Mesothelial cell of epicardium (in vitro differentiated cells): ENCODE measurements at regions not wholly inside any gene's neighbourhood (a gene's known extent, or its start where the extent isn't known, plus 50 kb on each side); places are given as distances from the start of the nearest gene placed in this dataset.

Experiments
- DNase-seq, 2 experiments: peaks; one replicate each; pipeline ENCODE4 v3.0.0; 2021; ENCODE audit warnings: low spot score in 2 of 2; ENCODE audit not compliant: unreplicated experiment in 2 of 2
- H3K27ac Mint-ChIP-seq: 2 replicates; pipeline ENCODE4 v1.8.0; 2021; ENCODE audit warnings: mixed read lengths
- H3K27me3 Mint-ChIP-seq: 2 replicates; pipeline ENCODE4 v1.8.0; 2021; ENCODE audit warnings: low read depth, mixed read lengths
- H3K36me3 Mint-ChIP-seq: 2 replicates; pipeline ENCODE4 v1.8.0; 2021; ENCODE audit warnings: mixed read lengths
- H3K4me1 Mint-ChIP-seq: 2 replicates; pipeline ENCODE4 v1.8.0; 2021; ENCODE audit warnings: mixed read lengths
- H3K4me3 Mint-ChIP-seq: 2 replicates; pipeline ENCODE4 v1.8.0; 2021; ENCODE audit warnings: mild to moderate bottlenecking, moderate library complexity, mixed read lengths
- H3K9me3 Mint-ChIP-seq: 2 replicates; pipeline ENCODE4 v1.8.0; 2021; ENCODE audit warnings: mixed read lengths
- TF ChIP-seq, protein P1 (sequence below): fragments of 200-600 bp; sonication (generic); IDR thresholded peaks from one replicate; pipeline ENCODE4 v1.5.0; 2021; ENCODE audit warnings: antibody characterized with exemption; ENCODE audit not compliant: unreplicated experiment

GRCh38 chr9:103714992-103715391 lies 379.1 kb upstream of the SMC2 start:
- no peaks in the 10 kb centered on the region for H3K36me3 Mint-ChIP-seq
- DNase-seq: no peak

GRCh38 chr9:103721056-103721455 lies 373.1 kb upstream of the SMC2 start:
- H3K4me1 Mint-ChIP-seq: no peaks in the 10 kb centered on the region
- TF ChIP-seq, protein P1, sequence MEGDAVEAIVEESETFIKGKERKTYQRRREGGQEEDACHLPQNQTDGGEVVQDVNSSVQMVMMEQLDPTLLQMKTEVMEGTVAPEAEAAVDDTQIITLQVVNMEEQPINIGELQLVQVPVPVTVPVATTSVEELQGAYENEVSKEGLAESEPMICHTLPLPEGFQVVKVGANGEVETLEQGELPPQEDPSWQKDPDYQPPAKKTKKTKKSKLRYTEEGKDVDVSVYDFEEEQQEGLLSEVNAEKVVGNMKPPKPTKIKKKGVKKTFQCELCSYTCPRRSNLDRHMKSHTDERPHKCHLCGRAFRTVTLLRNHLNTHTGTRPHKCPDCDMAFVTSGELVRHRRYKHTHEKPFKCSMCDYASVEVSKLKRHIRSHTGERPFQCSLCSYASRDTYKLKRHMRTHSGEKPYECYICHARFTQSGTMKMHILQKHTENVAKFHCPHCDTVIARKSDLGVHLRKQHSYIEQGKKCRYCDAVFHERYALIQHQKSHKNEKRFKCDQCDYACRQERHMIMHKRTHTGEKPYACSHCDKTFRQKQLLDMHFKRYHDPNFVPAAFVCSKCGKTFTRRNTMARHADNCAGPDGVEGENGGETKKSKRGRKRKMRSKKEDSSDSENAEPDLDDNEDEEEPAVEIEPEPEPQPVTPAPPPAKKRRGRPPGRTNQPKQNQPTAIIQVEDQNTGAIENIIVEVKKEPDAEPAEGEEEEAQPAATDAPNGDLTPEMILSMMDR: no peak
- H3K27ac Mint-ChIP-seq: no peak overlapping the region
- no peaks in the 10 kb centered on the region for H3K27me3 Mint-ChIP-seq
- DNase-seq: no peak
- H3K9me3 Mint-ChIP-seq: no peaks in the 10 kb centered on the region
- no peak overlapping the region for H3K4me3 Mint-ChIP-seq
- H3K36me3 Mint-ChIP-seq: no peaks in the 10 kb centered on the region

More at GRCh38 chr9:103714992-103715391, 379.1 kb upstream of the SMC2 start:
- Mint-ChIP-seq H3K27me3 (no peaks in the 10 kb centered on the region), H3K27ac (no peak overlapping the region), H3K4me3 (no peak overlapping the region), H3K9me3 (peaks cover 9% of the 10 kb centered on the region), H3K4me1 (no peaks in the 10 kb centered on the region)
- TF ChIP-seq, protein P1: no peak

DNA sequence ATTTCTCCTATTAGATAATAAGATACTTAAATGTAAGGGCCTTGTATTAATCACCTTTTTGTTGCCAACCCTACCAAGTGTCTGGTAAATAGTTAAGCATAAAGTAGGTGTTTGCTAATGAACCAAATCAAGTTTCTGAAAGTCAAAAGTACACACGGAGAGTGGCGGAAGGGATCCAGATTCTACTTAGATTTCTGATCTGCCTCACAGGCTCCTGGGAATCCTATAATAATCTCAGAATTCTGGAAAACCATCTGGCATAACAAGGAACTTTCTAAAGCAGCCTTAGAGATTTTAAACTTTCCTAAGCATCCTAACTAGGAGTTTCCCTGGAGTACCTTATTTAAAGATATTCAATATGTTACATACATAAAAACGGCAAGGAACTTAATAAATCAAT lies 363.2 kb upstream of the SMC2 start:
- Mint-ChIP-seq H3K4me3 (no peak overlapping the region), H3K27me3 (no peaks in the 10 kb centered on the region), H3K4me1 (no peaks in the 10 kb centered on the region), H3K36me3 (no peaks in the 10 kb centered on the region), H3K27ac (no peak overlapping the region), H3K9me3 (no peaks in the 10 kb centered on the region)
- TF ChIP-seq, protein P1: no peak
- no peak for DNase-seq

- DNase-seq: no peak
- H3K27ac Mint-ChIP-seq: no peak overlapping the region
- no peaks in the 10 kb centered on the region for H3K36me3 Mint-ChIP-seq
- TF ChIP-seq, protein P1: no peak
- no peak overlapping the region for H3K4me3 Mint-ChIP-seq
- H3K9me3 Mint-ChIP-seq: no peaks in the 10 kb centered on the region
- no peaks in the 10 kb centered on the region for H3K27me3 Mint-ChIP-seq
- H3K4me1 Mint-ChIP-seq: no peaks in the 10 kb centered on the region
Measured at GRCh38 chr9:103731541-103731940, 362.6 kb upstream of the SMC2 start.

GRCh38 chr9:103734471-103734870 lies 359.6 kb upstream of the SMC2 start:
- TF ChIP-seq, protein P1: no peak
- no peaks in the 10 kb centered on the region for H3K36me3 Mint-ChIP-seq
- H3K4me1 Mint-ChIP-seq: no peaks in the 10 kb centered on the region
- no peaks in the 10 kb centered on the region for H3K9me3 Mint-ChIP-seq
- H3K27ac Mint-ChIP-seq: no peak overlapping the region
- H3K4me3 Mint-ChIP-seq: no peak overlapping the region
- DNase-seq: no peak
- H3K27me3 Mint-ChIP-seq: no peaks in the 10 kb centered on the region

DNA sequence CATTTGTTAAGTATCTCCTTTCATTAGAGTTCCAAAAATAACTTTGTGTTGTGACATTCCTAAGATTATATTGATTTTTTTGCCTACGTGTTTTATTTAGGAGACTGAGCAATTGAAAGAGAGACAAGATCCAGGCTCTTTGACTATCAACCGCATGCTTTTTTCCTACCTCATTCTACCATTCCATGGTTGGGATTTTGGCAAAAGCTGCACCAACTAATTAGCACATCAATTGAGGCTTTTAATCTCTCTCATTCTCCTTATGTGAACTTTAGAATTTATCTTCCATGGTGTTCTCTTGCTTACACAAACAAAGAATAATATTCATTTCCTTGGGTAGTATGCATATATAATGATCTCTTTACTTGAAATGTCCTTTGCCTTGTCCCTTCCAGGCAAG lies 338.7 kb upstream of the SMC2 start:
- H3K27me3 Mint-ChIP-seq: no peaks in the 10 kb centered on the region
- no peak overlapping the region for H3K4me3 Mint-ChIP-seq
- DNase-seq: no peak
- no peaks in the 10 kb centered on the region for H3K36me3 Mint-ChIP-seq
- TF ChIP-seq, protein P1: no peak
- no peaks in the 10 kb centered on the region for H3K4me1 Mint-ChIP-seq
- H3K9me3 Mint-ChIP-seq: peaks cover 4% of the 10 kb centered on the region
- no peak overlapping the region for H3K27ac Mint-ChIP-seq
